Chondrocyte (in vitro differentiated cells): ENCODE measurements at regions not wholly inside any gene's neighbourhood (a gene's known extent, or its start where the extent isn't known, plus 50 kb on each side); places are given as distances from the start of the nearest gene placed in this dataset.

ENCODE experiments used
- DNase-seq: peaks from one replicate; pipeline ENCODE4 v3.0.0; 2021; ENCODE audit warnings: mixed read lengths, low spot score
- H3K27ac Mint-ChIP-seq: one replicate; pipeline ENCODE4 v1.8.0; 2021; ENCODE audit warnings: mild to moderate bottlenecking, moderate library complexity, mixed read lengths; ENCODE audit not compliant: unreplicated experiment
- H3K27me3 Mint-ChIP-seq: 2 replicates; pipeline ENCODE4 v1.8.0; 2021; ENCODE audit warnings: low read depth, mixed read lengths
- H3K36me3 Mint-ChIP-seq: 2 replicates; pipeline ENCODE4 v1.8.0; 2021; ENCODE audit warnings: low read depth, mixed read lengths
- H3K4me1 Mint-ChIP-seq: 2 replicates; pipeline ENCODE4 v1.8.0; 2021; ENCODE audit warnings: low read depth, mild to moderate bottlenecking, mixed read lengths
- H3K4me3 Mint-ChIP-seq: one replicate; pipeline ENCODE4 v1.8.0; 2021; ENCODE audit warnings: mild to moderate bottlenecking, moderate library complexity, mixed read lengths; ENCODE audit not compliant: unreplicated experiment
- H3K9me3 Mint-ChIP-seq: 2 replicates; pipeline ENCODE4 v1.8.0; 2021; ENCODE audit warnings: low read depth, mixed read lengths
- CTCF ChIP-seq: fragments of 200-600 bp; sonication (generic); IDR thresholded peaks from 2 replicates; pipeline ENCODE4 v1.5.0; 2021; ENCODE audit warnings: antibody characterized with exemption, mild to moderate bottlenecking, moderate library complexity

GRCh38 chr7:101720324-101720723 lies 91.2 kb upstream of the MYL10 start:
- no peak overlapping the region for H3K27ac Mint-ChIP-seq
- H3K9me3 Mint-ChIP-seq = peaks cover 6% of the 10 kb centered on the region
- peaks cover 4% of the 10 kb centered on the region for H3K36me3 Mint-ChIP-seq
- no peaks in the 10 kb centered on the region for H3K4me1 Mint-ChIP-seq
- no peak overlapping the region for H3K4me3 Mint-ChIP-seq
- TF ChIP-seq CTCF = no peak
- H3K27me3 Mint-ChIP-seq = no peaks in the 10 kb centered on the region
- DNase-seq = no peak

- Mint-ChIP-seq H3K4me3 (no peak overlapping the region), H3K36me3 (peaks cover 4% of the 10 kb centered on the region), H3K27me3 (peaks cover 4% of the 10 kb centered on the region), H3K9me3 (peaks cover 6% of the 10 kb centered on the region), H3K4me1 (no peaks in the 10 kb centered on the region), H3K27ac (no peak overlapping the region)
- DNase-seq = no peak
- no peak for TF ChIP-seq CTCF
Measured at GRCh38 chr7:101722247-101722646, 93.2 kb upstream of the MYL10 start.

- peaks cover 4% of the 10 kb centered on the region for H3K36me3 Mint-ChIP-seq
- no peak overlapping the region for H3K4me3 Mint-ChIP-seq
- no peaks in the 10 kb centered on the region for H3K4me1 Mint-ChIP-seq
- peaks cover 6% of the 10 kb centered on the region for H3K27me3 Mint-ChIP-seq
- peaks cover 6% of the 10 kb centered on the region for H3K9me3 Mint-ChIP-seq
- no peak for DNase-seq
- H3K27ac Mint-ChIP-seq = no peak overlapping the region
- no peak for TF ChIP-seq CTCF
Measured at GRCh38 chr7:101723835-101724234, 93.6 kb upstream of the CUX1 start.

- peaks cover 6% of the 10 kb centered on the region for H3K27me3 Mint-ChIP-seq
- no peak for DNase-seq
Measured at GRCh38 chr7:101724957-101725356, 92.5 kb upstream of the CUX1 start.

GRCh38 chr7:101725921-101726320 lies 91.5 kb upstream of the CUX1 start:
- Mint-ChIP-seq H3K27ac (no peak overlapping the region), H3K27me3 (peaks cover 6% of the 10 kb centered on the region), H3K4me1 (no peaks in the 10 kb centered on the region), H3K36me3 (peaks cover 4% of the 10 kb centered on the region), H3K4me3 (no peak overlapping the region), H3K9me3 (peaks cover 6% of the 10 kb centered on the region)
- no peak for TF ChIP-seq CTCF
- DNase-seq = no peak

More at GRCh38 chr7:101724957-101725356, 92.5 kb upstream of the CUX1 start:
- Mint-ChIP-seq H3K9me3 (peaks cover 6% of the 10 kb centered on the region), H3K4me1 (no peaks in the 10 kb centered on the region), H3K4me3 (no peak overlapping the region), H3K36me3 (peaks cover 4% of the 10 kb centered on the region), H3K27ac (no peak overlapping the region)
- no peak for TF ChIP-seq CTCF
